GM23248 (cell line): ENCODE measurements at regions not wholly inside any gene's neighbourhood (a gene's known extent, or its start where the extent isn't known, plus 50 kb on each side); places are given as distances from the start of the nearest gene placed in this dataset.

ENCODE experiments used
- DNase-seq: peaks from one replicate; pipeline ENCODE4 v3.0.0-alpha.2; 2015
- H2AFZ ChIP-seq: fragments of 200-600 bp; sonication (generic); 2 replicates; pipeline ENCODE4 v1.6.1; 2016; ENCODE audit warnings: antibody characterized with exemption
- H3F3A ChIP-seq: fragments of 200-600 bp; sonication (generic); 2 replicates; pipeline ENCODE4 v1.6.1; 2016; ENCODE audit warnings: mild to moderate bottlenecking, antibody characterized with exemption, mixed run types; ENCODE audit not compliant: insufficient read depth
- H3K27ac ChIP-seq: fragments of 200-600 bp; sonication (generic); 2 replicates; pipeline ENCODE4 v1.5.1; 2016; ENCODE audit warnings: mild to moderate bottlenecking
- H3K27me3 ChIP-seq: fragments of 200-600 bp; sonication (generic); replicated peaks from 2 replicates; pipeline ENCODE4 v1.6.1; 2016; ENCODE audit warnings: mild to moderate bottlenecking; ENCODE audit not compliant: insufficient read depth
- H3K36me3 ChIP-seq: fragments of 200-600 bp; sonication (generic); 2 replicates; pipeline ENCODE4 v1.6.1; 2016; ENCODE audit warnings: low read depth, mild to moderate bottlenecking
- H3K4me1 ChIP-seq: fragments of 200-600 bp; sonication (generic); 2 replicates; pipeline ENCODE4 v1.6.1; 2016; ENCODE audit warnings: mild to moderate bottlenecking; ENCODE audit not compliant: insufficient read depth
- H3K4me2 ChIP-seq: fragments of 200-600 bp; sonication (generic); one replicate; pipeline ENCODE4 v1.6.1; 2016; ENCODE audit warnings: mild to moderate bottlenecking; ENCODE audit not compliant: unreplicated experiment
- H3K4me3 ChIP-seq: fragments of 200-600 bp; sonication (generic); 2 replicates; pipeline ENCODE4 v1.5.1; 2016; ENCODE audit warnings: mild to moderate bottlenecking
- H3K79me2 ChIP-seq: fragments of 200-600 bp; sonication (generic); 2 replicates; pipeline ENCODE4 v1.6.1; 2016; ENCODE audit warnings: mild to moderate bottlenecking; ENCODE audit not compliant: insufficient read depth
- H3K9ac ChIP-seq: fragments of 200-600 bp; sonication (generic); 2 replicates; pipeline ENCODE4 v1.6.1; 2016; ENCODE audit warnings: mild to moderate bottlenecking
- H3K9me2 ChIP-seq: fragments of 200-600 bp; sonication (generic); 2 replicates; pipeline ENCODE4 v1.6.1; 2016; ENCODE audit warnings: mixed run types, mild to moderate bottlenecking, moderate library complexity; ENCODE audit not compliant: insufficient read depth
- H3K9me3 ChIP-seq: fragments of 200-600 bp; sonication (generic); one replicate; pipeline ENCODE4 v1.6.1; 2017; ENCODE audit warnings: low read depth
- H4K20me1 ChIP-seq: fragments of 200-600 bp; sonication (generic); 2 replicates; pipeline ENCODE4 v1.6.0; 2016; ENCODE audit not compliant: insufficient read depth
- EZH2 ChIP-seq: fragments of 200-600 bp; sonication (generic); IDR thresholded peaks from 2 replicates; pipeline ENCODE4 v1.6.1; 2018; ENCODE audit warnings: antibody characterized with exemption, mild to moderate bottlenecking; ENCODE audit not compliant: insufficient read depth, poor library complexity, severe bottlenecking
- EZH2phosphoT487 ChIP-seq: fragments of 200-600 bp; sonication (generic); IDR thresholded peaks from 2 replicates; pipeline ENCODE4 v1.6.1; 2018; ENCODE audit warnings: antibody characterized with exemption, moderate library complexity, mild to moderate bottlenecking, low read depth; ENCODE audit not compliant: insufficient read depth
- WGBS, 2 experiments: methylation state at CpG; one replicate each; pipeline ENCODE4 v1.1.6; 2015 to 2017; ENCODE audit warnings: low lambda C conversion rate in 2 of 2, low coverage in 1 of 2; ENCODE audit errors: missing lambda C conversion rate in 2 of 2; 5-methylcytosine and 5-hydroxymethylcytosine counted together
- in situ Hi-C: fragments of 300-500 bp; cut with MboI; formaldehyde crosslinking; loops from 2 replicates; pipeline ENCODE4 v1.15.0; 2020

GRCh38 chr20:57091748-57092111 lies 174.7 kb downstream of the BMP7 start:
- Histone ChIP-seq H2AFZ (no peak overlapping the region), H3K9me3 (no peaks in the 10 kb centered on the region), H3K27me3 (peaks cover 25% of the 10 kb centered on the region; the same call in 1 of the 2 replicates), H3K9me2 (no peaks in the 10 kb centered on the region), H3K9ac (no peak overlapping the region), H3K4me3 (no peak overlapping the region), H4K20me1 (no peaks in the 10 kb centered on the region), H3K4me1 (no peaks in the 10 kb centered on the region), H3F3A (0 out of 2 replicates have a peak, but pooled peaks cover 5% of the 10 kb centered on the region), H3K27ac (no peak overlapping the region), H3K4me2 (no peak overlapping the region), H3K36me3 (no peaks in the 10 kb centered on the region), H3K79me2 (no peaks in the 10 kb centered on the region)
- WGBS, 2 experiments: 54 to 63% methylated on average over 6 to 13 of the region's 13 CpGs
- TF ChIP-seq EZH2phosphoT487 (no peak), EZH2 (no peak)
- in situ Hi-C loops: loop anchor here (25.0 kb wide), 2 partner anchors 396 to 1121 kb away; no protein-coding TSS in a partner anchor
- DNase-seq: no peak

- DNase-seq: peak; percentile 77
- no peak overlapping the region for H2AFZ ChIP-seq
Observed at GRCh38 chr20:57092112-57092899, 174.1 kb downstream of the BMP7 start.

GRCh38 chr20:57092900-57093530 lies 173.4 kb downstream of the BMP7 start:
- Histone ChIP-seq H3F3A (0 out of 2 replicates have a peak, but pooled peaks cover 5% of the 10 kb centered on the region), H3K4me2 (no peak overlapping the region), H2AFZ (no peak overlapping the region), H3K9ac (no peak overlapping the region), H3K27ac (no peak overlapping the region), H3K79me2 (no peaks in the 10 kb centered on the region), H3K4me3 (no peak overlapping the region), H3K9me2 (no peaks in the 10 kb centered on the region), H3K36me3 (no peaks in the 10 kb centered on the region), H3K9me3 (no peaks in the 10 kb centered on the region), H3K4me1 (no peaks in the 10 kb centered on the region), H3K27me3 (peaks cover 36% of the 10 kb centered on the region), H4K20me1 (no peaks in the 10 kb centered on the region)
- in situ Hi-C loops: loop anchor here (25.0 kb wide), 2 partner anchors 394 to 1119 kb away; no protein-coding TSS in a partner anchor
- DNase-seq: no peak
- 65 to 67% methylated on average over 22 to 23 of the region's 23 CpGs for WGBS, 2 experiments
- TF ChIP-seq EZH2phosphoT487 (no peak), EZH2 (no peak)

More at GRCh38 chr20:57092112-57092899, 174.1 kb downstream of the BMP7 start:
- in situ Hi-C loops: loop anchor here (25.0 kb wide), 2 partner anchors 395 to 1120 kb away; no protein-coding TSS in a partner anchor
- Histone ChIP-seq H3K4me2 (no peak overlapping the region), H3K79me2 (no peaks in the 10 kb centered on the region), H3K27me3 (peaks cover 31% of the 10 kb centered on the region), H3K4me1 (no peaks in the 10 kb centered on the region), H3K9me2 (no peaks in the 10 kb centered on the region), H4K20me1 (no peaks in the 10 kb centered on the region), H3K9ac (no peak overlapping the region), H3K36me3 (no peaks in the 10 kb centered on the region), H3K27ac (no peak overlapping the region), H3K4me3 (no peak overlapping the region), H3K9me3 (no peaks in the 10 kb centered on the region), H3F3A (0 out of 2 replicates have a peak, but pooled peaks cover 5% of the 10 kb centered on the region)
- no peak for TF ChIP-seq EZH2
- TF ChIP-seq EZH2phosphoT487: no peak
- WGBS, 2 experiments: 21 to 22% methylated on average over 28 to 34 of the region's 34 CpGs

GRCh38 chr20:57093766-57094165 lies 172.7 kb downstream of the BMP7 start:
- H3K4me2 ChIP-seq: no peak overlapping the region
- H3K4me3 ChIP-seq: no peak overlapping the region
- H3K9ac ChIP-seq: no peak overlapping the region
- H3F3A ChIP-seq: 0 out of 2 replicates have a peak, but pooled peaks cover under 1% of the 10 kb centered on the region
- peaks cover 30% of the 10 kb centered on the region for H3K27me3 ChIP-seq
- 75 to 80% methylated on average over 6 to 10 of the region's 10 CpGs for WGBS, 2 experiments
- no peaks in the 10 kb centered on the region for H4K20me1 ChIP-seq
- H3K9me2 ChIP-seq: no peaks in the 10 kb centered on the region
- in situ Hi-C loops: loop anchor here (25.0 kb wide), 2 partner anchors 394 to 1119 kb away; no protein-coding TSS in a partner anchor
- no peak overlapping the region for H2AFZ ChIP-seq
- no peaks in the 10 kb centered on the region for H3K4me1 ChIP-seq
- H3K9me3 ChIP-seq: no peaks in the 10 kb centered on the region
- H3K27ac ChIP-seq: no peak overlapping the region
- H3K79me2 ChIP-seq: no peaks in the 10 kb centered on the region
- TF ChIP-seq EZH2phosphoT487 (no peak), EZH2 (no peak)
- no peak for DNase-seq
- H3K36me3 ChIP-seq: no peaks in the 10 kb centered on the region
